PC-3 (cell line): ENCODE measurements at regions not wholly inside any gene's neighbourhood (a gene's known extent, or its start where the extent isn't known, plus 50 kb on each side); places are given as distances from the start of the nearest gene placed in this dataset.

Experiments
- ATAC-seq: fragments of 200-7000 bp; cut with Tn5 transposase; 2 replicates; pipeline ENCODE4 v1.9.1; 2020; ENCODE audit warnings: mild to moderate bottlenecking, moderate library complexity
- BruUV-seq: library from RNA; stranded (reverse); fragments of 400-500 nt; replicated peaks from 2 replicates; lab custom pipeline; 2021; lab: Mats Ljungman, UMichigan
- CTCF ChIA-PET: fragments of 300-600 bp; sonication (Branson Sonifier 250); formaldehyde crosslinking; loops from one replicate; lab custom pipeline; 2022; ENCODE audit warnings: antibody characterized with exemption; lab: Charles Lee
- POLR2A ChIA-PET: fragments of 300-600 bp; sonication (Branson Sonifier 250); formaldehyde crosslinking; loops from one replicate; lab custom pipeline; 2022; ENCODE audit warnings: antibody characterized with exemption; ENCODE audit not compliant: unreplicated experiment; lab: Charles Lee
- DNase-seq: peaks from one replicate; pipeline ENCODE4 v3.0.0-alpha.2; 2015
- H2AFZ ChIP-seq: fragments of 300-600 bp; sonication (generic); 2 replicates; pipeline ENCODE4 v1.6.0; 2016; ENCODE audit warnings: antibody characterized with exemption, low read length
- H3F3A ChIP-seq: fragments of 300-600 bp; sonication (generic); one replicate; pipeline ENCODE4 v1.6.0; 2017; ENCODE audit warnings: antibody characterized with exemption, low read length, control low read depth, mild to moderate bottlenecking; ENCODE audit not compliant: unreplicated experiment
- H3K27ac ChIP-seq: fragments of 300-600 bp; sonication (generic); 2 replicates; pipeline ENCODE4 v1.5.1; 2016; ENCODE audit warnings: mild to moderate bottlenecking, low read length
- H3K27me3 ChIP-seq: fragments of 300-600 bp; sonication (generic); 2 replicates; pipeline ENCODE4 v1.6.1; 2016; ENCODE audit warnings: low read length, mixed read lengths
- H3K36me3 ChIP-seq: fragments of 300-600 bp; sonication (generic); 2 replicates; pipeline ENCODE4 v1.6.1; 2016; ENCODE audit warnings: low read depth, mixed run types, low read length, mixed read lengths
- H3K4me1 ChIP-seq: fragments of 300-600 bp; sonication (generic); 2 replicates; pipeline ENCODE4 v1.5.1; 2016; ENCODE audit warnings: low read length; ENCODE audit not compliant: insufficient read depth
- H3K4me2 ChIP-seq: fragments of 300-600 bp; sonication (generic); 2 replicates; pipeline ENCODE4 v1.6.0; 2016; ENCODE audit warnings: low read length
- H3K4me3 ChIP-seq: fragments of 300-600 bp; sonication (generic); 2 replicates; pipeline ENCODE4 v1.5.1; 2016; ENCODE audit warnings: mild to moderate bottlenecking, low read length, mixed read lengths
- H3K79me2 ChIP-seq: fragments of 300-600 bp; sonication (generic); 2 replicates; pipeline ENCODE4 v1.6.1; 2017; ENCODE audit warnings: low read length, mixed read lengths
- H3K9ac ChIP-seq: fragments of 300-600 bp; sonication (generic); 2 replicates; pipeline ENCODE4 v1.6.0; 2016; ENCODE audit warnings: mild to moderate bottlenecking, low read length
- H3K9me2 ChIP-seq: fragments of 300-600 bp; sonication (generic); replicated peaks from 2 replicates; pipeline ENCODE4 v1.6.1; 2016; ENCODE audit warnings: mixed run types, low read length, mixed read lengths
- H3K9me3 ChIP-seq: fragments of 300-600 bp; sonication (generic); 2 replicates; pipeline ENCODE4 v1.6.1; 2016; ENCODE audit warnings: low read length, mixed read lengths
- H4K20me1 ChIP-seq: fragments of 300-600 bp; sonication (generic); 2 replicates; pipeline ENCODE4 v1.6.1; 2016; ENCODE audit warnings: low read length, mixed read lengths
- EZH2 ChIP-seq: fragments of 300-600 bp; sonication (generic); IDR thresholded peaks from one replicate; pipeline ENCODE4 v1.6.1; 2017; ENCODE audit warnings: antibody characterized with exemption, mild to moderate bottlenecking, low read length; ENCODE audit not compliant: unreplicated experiment
- EZH2phosphoT487 ChIP-seq: fragments of 300-600 bp; sonication (generic); IDR thresholded peaks from 2 replicates; pipeline ENCODE4 v1.6.1; 2018; ENCODE audit warnings: mild to moderate bottlenecking, antibody characterized with exemption, low read length, borderline replicate concordance
- intact Hi-C: fragments of 100-400 bp; cut with micrococcal nuclease; formaldehyde crosslinking; loops from 2 replicates; pipeline ENCODE4 v1.9.0; 2023
- TF ChIP-seq, protein P1 (sequence below): fragments of 300-600 bp; sonication (generic); conservative IDR thresholded peaks from 2 replicates; pipeline ENCODE4 v1.5.1; 2017; ENCODE audit warnings: antibody characterized with exemption, low read depth, mild to moderate bottlenecking, low read length

DNA sequence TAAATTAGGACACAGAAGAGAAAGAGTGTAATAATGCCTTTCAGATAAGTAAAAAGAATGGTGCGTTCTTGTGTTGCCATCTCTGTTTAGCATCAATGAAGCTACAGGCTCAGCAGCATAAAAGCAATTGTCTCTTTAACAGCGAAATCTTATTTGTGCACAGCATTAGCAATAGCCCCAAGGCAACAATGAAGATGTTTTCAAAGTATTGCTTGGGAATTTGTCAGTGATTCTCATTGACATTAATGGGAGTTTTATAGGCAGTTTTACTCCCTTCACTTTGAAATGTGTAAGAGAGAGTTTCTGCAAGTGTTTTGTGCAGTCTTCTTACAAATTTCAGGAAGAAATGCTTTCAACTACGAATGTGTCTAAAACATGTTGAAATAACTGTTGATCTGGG, 633.0 kb downstream of the TLL1 start:
- no peak overlapping the region for H3K27ac ChIP-seq
- H4K20me1 ChIP-seq, result no peaks in the 10 kb centered on the region
- H3K79me2 ChIP-seq, result no peaks in the 10 kb centered on the region
- TF ChIP-seq EZH2phosphoT487, result no peak
- TF ChIP-seq, protein P1, sequence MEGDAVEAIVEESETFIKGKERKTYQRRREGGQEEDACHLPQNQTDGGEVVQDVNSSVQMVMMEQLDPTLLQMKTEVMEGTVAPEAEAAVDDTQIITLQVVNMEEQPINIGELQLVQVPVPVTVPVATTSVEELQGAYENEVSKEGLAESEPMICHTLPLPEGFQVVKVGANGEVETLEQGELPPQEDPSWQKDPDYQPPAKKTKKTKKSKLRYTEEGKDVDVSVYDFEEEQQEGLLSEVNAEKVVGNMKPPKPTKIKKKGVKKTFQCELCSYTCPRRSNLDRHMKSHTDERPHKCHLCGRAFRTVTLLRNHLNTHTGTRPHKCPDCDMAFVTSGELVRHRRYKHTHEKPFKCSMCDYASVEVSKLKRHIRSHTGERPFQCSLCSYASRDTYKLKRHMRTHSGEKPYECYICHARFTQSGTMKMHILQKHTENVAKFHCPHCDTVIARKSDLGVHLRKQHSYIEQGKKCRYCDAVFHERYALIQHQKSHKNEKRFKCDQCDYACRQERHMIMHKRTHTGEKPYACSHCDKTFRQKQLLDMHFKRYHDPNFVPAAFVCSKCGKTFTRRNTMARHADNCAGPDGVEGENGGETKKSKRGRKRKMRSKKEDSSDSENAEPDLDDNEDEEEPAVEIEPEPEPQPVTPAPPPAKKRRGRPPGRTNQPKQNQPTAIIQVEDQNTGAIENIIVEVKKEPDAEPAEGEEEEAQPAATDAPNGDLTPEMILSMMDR, result no peak
- no peak for TF ChIP-seq EZH2
- no peaks in the 10 kb centered on the region for H3K4me1 ChIP-seq
- no peak overlapping the region for H3K4me3 ChIP-seq
- H3K9ac ChIP-seq, result no peak overlapping the region
- ChIA-PET POLR2A (no interaction called here), CTCF (no interaction called here)
- no peaks in the 10 kb centered on the region for H3F3A ChIP-seq
- no peaks in the 10 kb centered on the region for H3K9me3 ChIP-seq
- ATAC-seq (no peak), DNase-seq (no peak)
- H3K9me2 ChIP-seq, result no peaks in the 10 kb centered on the region
- H3K4me2 ChIP-seq, result no peak overlapping the region
- BruUV-seq, result no TSS peak
- H3K36me3 ChIP-seq, result no peaks in the 10 kb centered on the region
- intact Hi-C loops, result no loop called here
- H2AFZ ChIP-seq, result no peak overlapping the region
- no peaks in the 10 kb centered on the region for H3K27me3 ChIP-seq

DNA sequence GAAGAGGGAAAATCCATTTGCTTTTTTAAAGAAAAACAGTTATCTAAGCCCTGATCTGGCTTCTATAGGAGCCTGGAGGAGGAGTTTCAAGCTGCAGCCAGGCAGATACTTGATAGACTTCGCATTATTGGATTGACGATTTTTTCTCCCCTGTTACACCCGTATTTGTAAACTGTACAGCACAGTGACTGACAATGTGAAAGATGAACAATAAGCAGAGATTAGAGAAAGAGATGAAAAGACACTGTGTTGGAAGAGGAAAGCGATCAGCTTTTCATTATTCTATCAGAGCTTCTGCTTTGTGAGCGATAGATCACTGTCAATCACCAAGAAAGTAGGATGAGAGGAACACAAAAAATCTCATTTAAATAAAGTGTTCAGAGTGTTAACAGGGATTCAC, 639.2 kb downstream of the TLL1 start:
- CTCF ChIA-PET, result no interaction called here
- Histone ChIP-seq H3F3A (no peaks in the 10 kb centered on the region), H2AFZ (no peak overlapping the region), H4K20me1 (no peaks in the 10 kb centered on the region), H3K4me2 (no peak overlapping the region), H3K4me1 (no peaks in the 10 kb centered on the region), H3K27ac (no peak overlapping the region), H3K27me3 (no peaks in the 10 kb centered on the region), H3K9me3 (no peaks in the 10 kb centered on the region), H3K79me2 (no peaks in the 10 kb centered on the region), H3K9me2 (no peaks in the 10 kb centered on the region), H3K4me3 (no peak overlapping the region), H3K36me3 (no peaks in the 10 kb centered on the region), H3K9ac (no peak overlapping the region)
- no TSS peak for BruUV-seq
- intact Hi-C loops, result no loop called here
- no peak for ATAC-seq
- TF ChIP-seq EZH2 (no peak), EZH2phosphoT487 (no peak)
- TF ChIP-seq, protein P1, result no peak
- POLR2A ChIA-PET, result no interaction called here
- DNase-seq, result no peak

DNA sequence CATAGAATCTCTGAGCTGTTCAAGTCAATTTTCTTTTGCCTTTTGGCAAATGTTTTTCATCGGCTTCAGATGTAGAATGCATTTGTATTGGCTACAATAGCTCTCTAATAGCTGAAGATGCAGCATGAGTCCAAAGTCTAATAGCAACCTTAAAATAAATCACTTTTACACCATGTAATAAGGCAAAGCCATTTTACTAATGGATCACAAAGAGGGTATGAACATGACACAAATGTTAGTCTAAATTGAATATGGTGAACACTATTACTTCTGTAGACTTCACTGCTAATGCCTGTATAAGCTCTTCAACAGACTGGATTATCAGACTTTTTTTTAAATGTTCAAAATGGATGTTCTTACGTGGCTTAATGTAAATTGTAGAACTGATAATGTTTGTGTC, 645.3 kb downstream of the TLL1 start:
- Histone ChIP-seq H3K79me2 (no peaks in the 10 kb centered on the region), H2AFZ (no peak overlapping the region), H3K27ac (no peak overlapping the region), H3F3A (no peaks in the 10 kb centered on the region), H3K4me1 (no peaks in the 10 kb centered on the region), H3K27me3 (no peaks in the 10 kb centered on the region), H3K4me3 (no peak overlapping the region), H3K36me3 (no peaks in the 10 kb centered on the region), H4K20me1 (no peaks in the 10 kb centered on the region), H3K9me3 (no peaks in the 10 kb centered on the region), H3K9me2 (no peaks in the 10 kb centered on the region), H3K9ac (no peak overlapping the region), H3K4me2 (no peak overlapping the region)
- intact Hi-C loops, result no loop called here
- BruUV-seq, result no TSS peak
- TF ChIP-seq EZH2 (no peak), EZH2phosphoT487 (no peak)
- TF ChIP-seq, protein P1, result no peak
- CTCF ChIA-PET, result no interaction called here
- POLR2A ChIA-PET, result no interaction called here
- DNase-seq (no peak), ATAC-seq (no peak)
